ENCODE measurements at regions not wholly inside any gene's neighbourhood (a gene's known extent, or its start where the extent isn't known, plus 50 kb on each side); places are given as distances from the start of the nearest gene placed in this dataset.

- Histone ChIP-seq H3K27me3 (ENCODE audit: control insufficient read depth in 3 of 3, insufficient read depth in 3 of 3, low read length in 2 of 3) (no peaks in the 10 kb centered on the region), H3K36me3 (ENCODE audit: control insufficient read depth in 4 of 4, insufficient read depth in 4 of 4, low read length in 4 of 4) (no peaks in the 10 kb centered on the region), H3K9ac (ENCODE audit: insufficient read depth in 1 of 2, low read length in 2 of 2) (no peak overlapping the region), H3K27ac (ENCODE audit: low read depth in 1 of 2, low read length in 1 of 2) (no peak overlapping the region), H3K4me1 (ENCODE audit: control insufficient read depth in 5 of 5, insufficient read depth in 5 of 5, low read length in 5 of 5) (no peaks in the 10 kb centered on the region), H3K4me3 (no peak overlapping the region), H3K9me3 (ENCODE audit: control insufficient read depth in 4 of 4, insufficient read depth in 3 of 4, low read length in 3 of 4) (no peaks in the 10 kb centered on the region)
- no peak for TF ChIP-seq CTCF (IDR thresholded peaks at IDR 0.05; ENCODE audit: control extremely low read depth, extremely low read depth)
- DNase-seq (no peak), ATAC-seq (ENCODE audit: insufficient read depth, low FRiP score) (no peak)
- 85 to 88% methylated on average over 1 of the region's 1 CpG for WGBS, 2 donors
Observed at GRCh38 chr5:18778225-18778624, 1144.0 kb downstream of the TAF11L14 start.

- no peak for ATAC-seq (ENCODE audit: insufficient read depth, low FRiP score)
- no peak for DNase-seq
- no peaks in the 10 kb centered on the region for H3K36me3 ChIP-seq (ENCODE audit: control insufficient read depth in 4 of 4, insufficient read depth in 4 of 4, low read length in 4 of 4)
- no peak overlapping the region for H3K27ac ChIP-seq (ENCODE audit: low read depth in 1 of 2, low read length in 1 of 2)
- no peak overlapping the region for H3K9ac ChIP-seq (ENCODE audit: insufficient read depth in 1 of 2, low read length in 2 of 2)
- TF ChIP-seq CTCF (IDR thresholded peaks at IDR 0.05; ENCODE audit: control extremely low read depth, extremely low read depth): no peak
- H3K9me3 ChIP-seq (ENCODE audit: control insufficient read depth in 4 of 4, insufficient read depth in 3 of 4, low read length in 3 of 4): no peaks in the 10 kb centered on the region
- no peak overlapping the region for H3K4me3 ChIP-seq
- H3K27me3 ChIP-seq (ENCODE audit: control insufficient read depth in 3 of 3, insufficient read depth in 3 of 3, low read length in 2 of 3): no peaks in the 10 kb centered on the region
- H3K4me1 ChIP-seq (ENCODE audit: control insufficient read depth in 5 of 5, insufficient read depth in 5 of 5, low read length in 5 of 5): no peaks in the 10 kb centered on the region
- 90 to 94% methylated on average over 1 of the region's 1 CpG for WGBS, 2 donors
Observed at GRCh38 chr5:18789218-18789998, 1155.1 kb downstream of the TAF11L14 start.

- peak in 2 of 3 donors; percentile 4 to 9 for DNase-seq
- WGBS, 2 donors: 82 to 84% methylated on average over 6 of the region's 6 CpGs
- no peaks in the 10 kb centered on the region for H3K9me3 ChIP-seq (ENCODE audit: control insufficient read depth in 4 of 4, insufficient read depth in 3 of 4, low read length in 3 of 4)
Observed at GRCh38 chr5:18792145-18792544, 1157.9 kb downstream of the TAF11L14 start.

More at GRCh38 chr5:18792145-18792544, 1157.9 kb downstream of the TAF11L14 start:
- H3K9ac ChIP-seq (ENCODE audit: insufficient read depth in 1 of 2, low read length in 2 of 2): no peak overlapping the region
- no peaks in the 10 kb centered on the region for H3K27me3 ChIP-seq (ENCODE audit: control insufficient read depth in 3 of 3, insufficient read depth in 3 of 3, low read length in 2 of 3)
- no peak overlapping the region for H3K27ac ChIP-seq (ENCODE audit: low read depth in 1 of 2, low read length in 1 of 2)
- no peak for TF ChIP-seq CTCF (IDR thresholded peaks at IDR 0.05; ENCODE audit: control extremely low read depth, extremely low read depth)
- no peaks in the 10 kb centered on the region for H3K4me1 ChIP-seq (ENCODE audit: control insufficient read depth in 5 of 5, insufficient read depth in 5 of 5, low read length in 5 of 5)
- H3K36me3 ChIP-seq (ENCODE audit: control insufficient read depth in 4 of 4, insufficient read depth in 4 of 4, low read length in 4 of 4): no peaks in the 10 kb centered on the region
- no peak overlapping the region for H3K4me3 ChIP-seq
- no peak for ATAC-seq (ENCODE audit: insufficient read depth, low FRiP score)
